ENCODE measurements at regions not wholly inside any gene's neighbourhood (a gene's known extent, or its start where the extent isn't known, plus 50 kb on each side); places are given as distances from the start of the nearest gene placed in this dataset.
A peak's percentile ranks its signal among the peaks of the same experiment; 100 is the strongest.

DNA sequence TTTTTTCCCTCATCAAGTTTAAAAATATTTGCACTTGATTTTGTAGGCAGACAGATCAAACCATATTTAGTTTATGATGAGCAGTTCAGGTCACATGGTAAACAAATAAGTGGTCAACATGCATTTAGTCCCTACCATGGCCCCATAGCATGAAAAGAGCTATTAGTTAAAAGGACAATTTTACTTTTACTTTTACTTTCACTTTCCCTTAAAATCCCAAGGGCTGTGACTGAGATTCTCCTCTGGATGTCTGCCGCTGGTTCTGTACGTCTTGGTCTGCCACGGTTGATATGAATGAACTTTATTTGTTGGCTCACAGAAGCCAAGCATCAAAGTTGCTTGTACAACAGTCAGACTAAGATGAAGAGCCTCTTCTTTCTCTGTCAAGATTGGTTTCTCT is 626.2 kb upstream of the CDH7 start:
- DNase-seq: no peak

- DNase-seq: no peak
These were observed 646.9 kb upstream of the CDH7 start for GRCh38 chr18:65103864-65104263.

DNA sequence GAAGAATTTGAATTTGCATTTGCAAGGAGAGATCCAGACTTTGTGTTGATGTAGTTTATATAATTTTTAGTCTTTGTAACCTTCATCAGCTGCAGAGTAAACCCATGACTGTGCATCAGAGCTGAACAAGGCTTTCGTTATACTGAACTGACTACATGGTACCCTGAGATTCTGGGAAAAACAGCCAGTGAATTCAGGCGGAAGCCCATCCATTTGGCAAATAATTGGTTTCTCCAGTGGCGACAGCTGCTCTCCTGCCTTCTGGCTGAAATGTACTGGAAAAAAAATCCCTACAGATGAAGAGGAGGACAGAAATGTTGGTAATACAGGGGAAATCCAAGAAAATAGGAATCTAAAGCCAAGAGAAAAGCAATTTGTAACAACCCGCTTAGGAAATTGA is 657.5 kb upstream of the CDH7 start:
- DNase-seq: no peak

DNA sequence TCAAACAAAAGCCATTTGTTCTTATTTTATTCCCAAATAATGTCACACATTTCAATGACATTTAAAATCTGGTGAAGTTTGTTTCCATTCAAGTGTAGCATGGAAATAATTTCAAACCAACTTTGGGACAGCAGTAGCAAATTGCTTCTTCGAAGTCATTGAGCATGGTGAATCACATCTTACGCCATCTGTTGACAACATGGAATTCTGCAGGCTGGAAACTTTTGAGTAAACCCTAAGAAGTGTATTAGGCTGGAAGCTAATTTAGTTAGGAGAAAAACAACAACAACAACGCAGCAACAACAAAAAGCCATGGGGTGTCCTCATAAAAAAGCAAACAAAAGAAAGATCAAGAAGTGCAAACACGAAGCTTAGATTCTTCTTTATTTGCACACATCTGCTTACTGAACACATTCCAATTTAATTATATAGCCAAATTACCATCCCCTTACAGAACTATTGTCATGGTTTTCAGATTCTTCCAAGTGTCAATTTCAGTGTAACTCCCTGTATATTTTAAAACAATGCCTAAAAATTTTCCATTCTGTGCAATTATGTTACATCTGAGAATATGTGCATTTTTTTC is 659.0 kb upstream of the CDH7 start:
- DNase-seq: peak; percentile 36

- DNase-seq: no peak
These were observed 667.9 kb upstream of the CDH7 start for GRCh38 chr18:65082907-65083306.

GRCh38 chr18:65081786-65082185 is 669.0 kb upstream of the CDH7 start:
- DNase-seq: no peak

- DNase-seq: no peak
These were observed 677.7 kb upstream of the CDH7 start for GRCh38 chr18:65073060-65073550.

DNA sequence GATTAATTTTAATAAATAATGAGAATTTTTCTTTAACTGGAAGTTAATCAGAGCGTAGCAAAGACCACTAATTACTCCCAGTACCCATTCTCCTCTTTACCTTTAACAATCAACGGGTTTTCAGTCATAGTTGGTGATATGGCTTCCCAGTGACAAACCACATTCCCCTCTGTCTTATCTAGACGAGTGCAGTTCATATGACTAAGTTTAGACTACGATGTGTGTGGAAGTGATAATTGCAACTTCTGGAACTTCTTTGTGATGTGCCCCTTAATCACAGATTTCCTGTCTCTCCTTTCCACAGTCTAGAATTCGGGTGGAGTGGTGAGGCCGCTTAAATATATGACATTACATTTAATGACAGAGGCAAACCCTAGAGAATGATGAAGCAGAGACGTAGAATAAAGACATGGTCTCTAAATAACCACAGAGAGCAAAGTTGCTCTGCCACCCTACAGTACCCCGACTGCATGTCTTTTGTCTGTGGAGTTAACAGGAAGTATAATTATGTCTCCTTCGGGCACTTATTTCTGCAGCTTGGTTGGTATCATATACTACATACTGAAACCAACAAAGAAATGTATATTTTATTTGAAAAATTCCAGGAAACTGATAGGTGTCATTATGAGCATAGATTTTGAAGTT is 693.3 kb upstream of the CDH7 start:
- peak; percentile 27 for DNase-seq

DNA sequence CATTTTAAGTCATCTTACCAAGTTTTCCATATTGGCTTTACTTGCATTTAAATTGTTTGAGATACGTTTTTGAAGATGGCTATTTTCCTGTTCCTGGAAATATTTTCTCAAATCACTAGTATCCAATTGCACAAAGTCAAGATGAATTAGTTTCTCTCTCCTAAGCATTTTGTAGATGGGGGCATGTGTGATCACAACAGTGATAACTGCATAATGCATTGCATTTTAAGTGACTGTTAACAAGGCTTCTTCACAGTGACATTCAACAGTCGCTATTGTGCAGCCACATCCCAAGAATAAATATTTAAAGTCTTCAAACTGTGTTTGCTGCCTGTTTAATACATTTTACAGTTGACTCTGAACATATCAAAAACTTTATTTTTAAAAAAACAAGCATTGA is 694.2 kb upstream of the CDH7 start:
- no peak for DNase-seq

DNA sequence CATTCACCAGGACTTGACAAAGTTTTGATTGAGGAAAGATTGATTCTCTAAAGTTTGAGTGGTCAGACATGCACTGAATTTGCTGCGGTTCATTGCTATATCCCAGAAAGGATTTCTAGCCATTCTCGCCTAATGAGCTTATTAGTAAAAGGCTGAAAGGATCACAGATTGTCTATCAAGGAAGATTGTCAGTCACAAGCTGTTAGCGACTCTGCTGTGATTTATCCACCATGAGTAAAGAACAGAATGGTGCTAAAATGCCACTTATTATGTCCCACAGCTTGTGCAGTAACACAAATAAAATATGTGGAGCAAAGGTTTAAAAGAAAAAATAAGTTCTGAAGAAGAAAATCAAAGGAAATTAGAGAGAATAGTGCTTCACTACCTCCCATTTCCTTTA is 701.2 kb upstream of the CDH7 start:
- no peak for DNase-seq

DNA sequence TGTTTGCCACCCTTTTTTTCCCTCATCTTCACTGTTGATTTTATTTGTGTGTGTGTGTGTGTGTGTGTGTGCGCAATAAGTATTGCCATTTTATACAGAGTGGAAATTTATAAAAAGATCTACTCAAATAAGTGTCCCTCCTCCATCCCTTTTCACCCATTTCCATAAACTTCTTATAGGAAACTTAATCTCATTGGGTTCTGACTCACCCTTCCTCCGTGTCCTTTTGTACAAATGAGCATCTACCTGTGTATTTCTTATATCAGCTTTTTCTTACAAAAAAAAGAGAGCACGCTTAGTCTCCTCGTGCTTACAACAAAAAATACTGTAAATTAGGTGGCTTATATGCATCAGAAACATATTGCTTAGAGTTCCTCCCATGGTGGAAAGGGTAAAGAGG is 711.2 kb upstream of the CDH7 start:
- no peak for DNase-seq

DNA sequence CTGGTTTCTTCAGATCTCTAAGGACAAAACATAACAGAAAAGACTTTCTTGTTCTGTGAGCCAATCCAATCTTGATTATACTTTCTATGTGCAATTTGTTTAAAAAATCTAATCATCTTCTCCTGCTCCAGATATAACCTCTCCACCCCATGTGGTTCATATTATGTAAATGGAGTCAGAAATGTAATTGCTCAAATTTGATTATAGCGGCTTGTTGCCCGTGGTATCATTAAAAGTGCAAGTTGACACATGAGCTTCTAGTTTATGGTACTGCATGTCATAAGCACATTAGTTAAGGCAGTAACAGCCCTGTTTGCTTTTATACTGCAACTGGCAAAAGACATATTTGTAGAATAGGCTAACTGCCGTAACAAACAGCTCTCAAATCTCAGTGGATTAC is 715.1 kb upstream of the CDH7 start:
- DNase-seq: no peak

DNA sequence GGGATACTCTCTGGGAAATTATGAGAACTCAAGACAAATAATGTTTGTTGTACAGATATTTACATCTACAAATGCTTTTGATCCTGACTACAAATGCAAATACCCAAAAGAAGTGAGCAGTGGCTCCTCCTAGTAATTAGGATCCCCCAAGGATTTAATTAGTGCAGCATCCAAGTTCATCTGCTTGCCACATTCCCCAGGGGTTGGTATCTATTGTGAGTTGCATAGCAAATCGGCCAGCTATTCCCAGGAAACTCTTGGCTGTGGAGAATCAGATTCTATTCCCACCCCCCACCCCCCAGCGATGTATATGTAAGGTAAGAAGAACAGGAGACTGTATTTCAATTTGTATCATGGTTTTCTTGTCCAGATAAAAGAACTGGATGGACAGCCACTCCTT is 725.1 kb upstream of the CDH7 start:
- no peak for DNase-seq

DNA sequence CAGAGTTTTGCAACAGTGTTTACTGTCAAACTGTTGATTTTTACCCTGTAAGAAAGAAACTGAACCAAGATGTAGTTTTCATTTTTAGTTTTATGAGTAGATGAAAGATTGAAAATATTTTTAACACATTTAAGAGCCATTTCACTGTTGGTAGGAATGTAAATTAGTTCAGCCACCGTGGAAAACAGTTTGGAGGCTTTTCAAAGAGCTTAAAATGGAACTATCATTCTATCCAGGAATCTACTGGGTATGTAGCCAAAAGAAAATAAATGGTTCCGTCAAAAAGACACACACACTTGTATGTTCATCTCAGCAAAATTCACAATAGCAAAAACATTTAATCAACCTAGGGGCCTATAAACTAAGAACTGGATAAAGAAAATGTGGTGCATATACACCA is 729.8 kb upstream of the CDH7 start:
- DNase-seq: no peak

GRCh38 chr18:65018184-65018583 is 732.6 kb upstream of the CDH7 start:
- DNase-seq: no peak

GRCh38 chr18:65017372-65017760 is 733.4 kb upstream of the CDH7 start:
- no peak for DNase-seq

DNA sequence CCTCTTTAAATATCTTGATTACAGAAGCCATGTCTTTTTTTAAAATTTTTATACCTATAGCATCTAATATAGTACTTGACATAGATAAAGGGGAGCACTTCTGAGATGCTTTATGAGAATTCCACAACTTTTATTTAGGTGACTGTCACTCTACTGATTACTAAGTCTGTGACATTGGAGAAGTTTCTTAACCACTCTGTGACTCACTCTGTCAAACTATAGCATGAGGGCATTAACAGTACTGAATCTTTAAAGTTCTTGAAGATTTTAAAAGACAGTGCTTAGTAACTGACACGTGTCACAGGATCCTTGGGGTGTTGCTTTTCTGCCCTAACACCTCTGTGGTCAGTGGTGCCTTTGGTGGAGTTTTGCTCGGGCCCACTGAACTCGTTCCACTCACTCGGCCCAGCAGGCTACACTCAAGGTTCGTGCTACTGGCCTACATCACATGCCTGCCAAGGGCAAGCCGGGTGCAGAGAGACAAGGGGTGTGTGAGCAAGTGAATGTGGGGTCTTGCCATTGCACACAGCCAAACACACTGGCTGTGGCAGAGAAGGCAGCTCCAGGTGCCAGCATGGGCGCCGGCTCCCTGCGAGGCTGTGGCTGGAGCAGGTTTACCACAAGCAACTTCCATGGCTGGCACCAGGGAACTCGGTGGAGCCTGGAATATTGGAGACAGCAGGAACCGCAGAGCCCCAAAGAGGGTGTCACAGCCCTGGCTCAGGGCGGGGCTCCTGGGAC is 734.0 kb upstream of the CDH7 start:
- DNase-seq: no peak

DNA sequence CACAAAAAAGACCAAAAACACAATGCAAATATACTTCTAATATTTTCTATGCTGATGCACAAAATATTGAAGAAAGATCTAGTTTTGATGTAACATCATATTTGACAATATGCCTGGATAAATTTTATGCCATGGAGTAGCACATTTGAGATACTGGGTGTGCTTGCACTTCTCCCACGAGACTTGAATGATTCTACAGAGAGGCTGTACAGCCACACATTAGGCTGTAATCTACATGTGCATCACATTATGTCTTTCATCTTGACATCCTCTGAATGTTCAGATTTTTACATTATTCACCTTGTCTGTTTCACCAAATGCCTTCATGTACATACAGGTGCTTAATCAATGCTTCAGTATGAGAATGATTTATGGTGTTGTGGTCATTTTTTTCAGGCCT is 756.4 kb upstream of the CDH7 start:
- no peak for DNase-seq

DNA sequence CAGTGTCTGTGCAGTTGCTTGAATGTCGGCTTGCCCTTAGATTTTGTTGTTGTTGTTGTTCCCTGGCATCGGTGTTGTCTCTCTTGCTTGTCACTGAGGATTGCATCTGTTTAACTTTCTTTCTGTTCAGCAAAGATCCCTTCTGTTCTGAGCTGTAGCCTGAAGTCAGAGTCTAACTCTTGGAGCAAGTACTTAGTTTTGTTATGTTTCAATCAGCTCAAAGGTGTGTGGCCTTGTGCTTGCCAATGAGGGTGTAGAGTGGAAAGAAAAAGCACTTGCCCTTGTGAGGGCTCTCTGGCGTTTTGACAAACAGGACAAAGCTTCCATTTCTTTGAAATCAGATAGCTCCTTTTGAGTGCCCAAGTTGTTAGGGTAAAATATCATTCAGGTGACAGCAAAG is 757.1 kb upstream of the CDH7 start:
- no peak for DNase-seq

DNA sequence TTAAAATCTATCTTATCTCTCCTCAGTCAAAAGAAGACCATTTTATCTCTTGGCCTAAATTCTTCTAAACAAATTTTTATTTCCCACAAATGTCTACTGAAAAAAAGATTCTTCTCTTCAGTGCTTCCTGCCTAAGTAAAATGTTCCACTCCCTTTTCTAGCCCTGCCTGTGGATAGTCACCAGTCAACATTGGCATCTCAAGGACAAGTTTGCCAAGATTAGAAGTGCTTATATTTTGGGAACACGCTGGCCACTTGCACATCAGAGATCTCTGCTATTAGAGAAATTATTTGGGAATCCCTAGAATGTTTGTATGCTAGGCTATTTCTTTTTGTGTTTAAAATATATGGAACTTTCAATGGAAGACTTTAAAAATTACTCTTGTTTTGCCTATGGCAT is 758.2 kb upstream of the CDH7 start:
- no peak for DNase-seq

DNA sequence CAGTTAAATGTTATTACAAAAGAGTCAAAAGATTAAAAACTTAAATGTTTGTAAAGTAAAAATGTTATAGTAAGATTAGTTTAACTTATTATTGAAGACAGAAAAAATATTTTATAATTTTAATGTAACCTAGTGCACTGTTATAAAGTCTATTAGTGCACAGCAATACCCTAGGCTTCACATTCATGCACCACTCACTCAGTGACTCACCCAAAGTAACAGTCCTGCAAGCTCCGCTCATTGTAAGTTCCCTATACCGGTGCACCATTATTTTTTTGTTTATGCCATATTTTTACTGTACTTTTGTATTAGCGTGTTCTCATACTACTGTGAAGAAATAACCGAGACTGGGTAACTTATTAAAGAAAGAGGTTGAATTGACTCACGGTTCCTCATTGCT is 759.7 kb upstream of the CDH7 start:
- no peak for DNase-seq

- no peak for DNase-seq
These were observed 763.8 kb upstream of the CDH7 start for GRCh38 chr18:64986906-64987495.

- DNase-seq: no peak
These were observed 767.1 kb upstream of the CDH7 start for GRCh38 chr18:64983497-64984238.
